ENCODE measurements at regions not wholly inside any gene's neighbourhood (a gene's known extent, or its start where the extent isn't known, plus 50 kb on each side); places are given as distances from the start of the nearest gene placed in this dataset.

DNA sequence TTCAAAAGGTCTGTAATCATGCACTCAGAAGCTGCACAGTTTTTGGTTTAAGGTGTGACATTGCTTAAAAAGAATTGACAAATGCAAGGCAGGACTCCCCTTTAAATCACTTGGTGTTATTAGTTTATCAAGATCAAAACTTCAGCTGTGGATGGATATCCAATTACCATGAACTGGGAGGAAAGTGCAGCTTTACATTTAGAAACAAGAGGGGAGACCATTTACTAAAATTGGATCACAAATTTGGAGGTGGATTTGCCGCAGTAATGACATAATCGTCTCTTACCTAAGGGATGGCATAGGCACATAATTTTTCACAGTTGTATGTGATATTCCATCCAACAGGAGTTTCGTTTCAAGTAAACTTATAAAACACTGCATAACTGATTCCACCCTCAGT, 1610.2 kb downstream of the SLITRK5 start:
- no peak for TF ChIP-seq YY1 (IDR thresholded peaks at IDR 0.05; ENCODE audit: insufficient read depth, insufficient read length)
- TF ChIP-seq ZNF274 (IDR thresholded peaks at IDR 0.05; ENCODE audit: low read depth, low read length): no peak
- TF ChIP-seq SUZ12 (IDR thresholded peaks at IDR 0.05; ENCODE audit: extremely low read depth, insufficient read depth, insufficient read length): no peak
- no peaks in the 10 kb centered on the region for H3K36me3 ChIP-seq (ENCODE audit: insufficient read depth, insufficient read length, low read length)
- H3K4me3 ChIP-seq (ENCODE audit: insufficient read length, low read depth): no peak overlapping the region
- H3K27me3 ChIP-seq (ENCODE audit: insufficient read depth, insufficient read length): no peaks in the 10 kb centered on the region
- no peak for DNase-seq (ENCODE audit: low read depth, low spot score)
- no peaks in the 10 kb centered on the region for H3K4me1 ChIP-seq (ENCODE audit: insufficient read depth, insufficient read length)
- no peaks in the 10 kb centered on the region for H3K9me3 ChIP-seq (ENCODE audit: insufficient read depth, low read length)
- H3K9ac ChIP-seq (ENCODE audit: insufficient read length, low read depth): no peak overlapping the region

DNA sequence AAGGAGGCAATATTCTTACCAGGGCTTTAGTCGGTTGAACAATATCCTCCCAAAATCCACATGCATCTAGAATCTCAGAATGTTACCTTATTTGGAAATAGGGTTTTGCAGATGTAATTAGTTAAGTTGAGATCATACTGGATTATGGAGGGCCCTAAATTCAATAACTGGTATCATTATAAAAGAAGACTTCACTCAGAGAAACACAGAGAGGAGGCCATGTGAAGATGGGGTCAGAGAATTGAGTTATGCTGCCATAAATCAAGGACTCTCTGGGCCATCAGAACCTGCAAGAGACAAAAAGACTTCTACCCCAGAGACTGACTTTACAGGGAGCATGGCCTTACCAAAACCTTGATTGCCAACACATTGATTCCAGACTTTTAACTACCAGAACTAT, 1611.1 kb downstream of the SLITRK5 start:
- no peaks in the 10 kb centered on the region for H3K4me1 ChIP-seq (ENCODE audit: insufficient read depth, insufficient read length)
- TF ChIP-seq YY1 (IDR thresholded peaks at IDR 0.05; ENCODE audit: insufficient read depth, insufficient read length): no peak
- no peak overlapping the region for H3K9ac ChIP-seq (ENCODE audit: insufficient read length, low read depth)
- H3K4me3 ChIP-seq (ENCODE audit: insufficient read length, low read depth): no peak overlapping the region
- no peaks in the 10 kb centered on the region for H3K27me3 ChIP-seq (ENCODE audit: insufficient read depth, insufficient read length)
- no peak for DNase-seq (ENCODE audit: low read depth, low spot score)
- H3K36me3 ChIP-seq (ENCODE audit: insufficient read depth, insufficient read length, low read length): no peaks in the 10 kb centered on the region
- H3K9me3 ChIP-seq (ENCODE audit: insufficient read depth, low read length): no peaks in the 10 kb centered on the region

DNA sequence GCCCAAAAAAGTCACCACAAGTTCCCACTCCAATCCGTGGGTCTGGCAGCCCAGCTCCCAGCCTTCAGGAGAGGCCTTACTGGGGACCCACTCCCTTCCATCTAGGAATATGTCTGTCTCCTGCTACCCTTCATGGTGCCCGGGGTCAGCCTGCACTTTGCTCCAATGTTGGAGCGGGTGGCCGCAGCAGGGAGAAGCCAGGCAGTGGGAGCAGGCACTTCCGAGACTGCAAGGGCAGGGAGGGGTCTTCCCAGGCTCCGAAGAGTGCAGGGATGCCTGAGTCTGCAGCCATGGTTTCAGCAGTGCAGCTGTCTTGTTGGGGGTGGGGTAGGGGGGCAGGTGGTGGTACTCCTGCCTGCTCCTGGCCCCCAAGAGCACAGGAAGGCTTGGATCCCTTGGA, 1616.2 kb downstream of the SLITRK5 start:
- no peaks in the 10 kb centered on the region for H3K27me3 ChIP-seq (ENCODE audit: insufficient read depth, insufficient read length)
- H3K4me3 ChIP-seq (ENCODE audit: insufficient read length, low read depth): no peak overlapping the region
- no peak overlapping the region for H3K9ac ChIP-seq (ENCODE audit: insufficient read length, low read depth)
- H3K4me1 ChIP-seq (ENCODE audit: insufficient read depth, insufficient read length): no peaks in the 10 kb centered on the region
- no peak for DNase-seq (ENCODE audit: low read depth, low spot score)
- TF ChIP-seq YY1 (IDR thresholded peaks at IDR 0.05; ENCODE audit: insufficient read depth, insufficient read length) (no peak), ZNF274 (IDR thresholded peaks at IDR 0.05; ENCODE audit: low read depth, low read length) (no peak), SUZ12 (IDR thresholded peaks at IDR 0.05; ENCODE audit: extremely low read depth, insufficient read depth, insufficient read length) (no peak)
- no peaks in the 10 kb centered on the region for H3K36me3 ChIP-seq (ENCODE audit: insufficient read depth, insufficient read length, low read length)
- H3K9me3 ChIP-seq (ENCODE audit: insufficient read depth, low read length): no peaks in the 10 kb centered on the region; the same call in 1 of the 2 replicates

DNA sequence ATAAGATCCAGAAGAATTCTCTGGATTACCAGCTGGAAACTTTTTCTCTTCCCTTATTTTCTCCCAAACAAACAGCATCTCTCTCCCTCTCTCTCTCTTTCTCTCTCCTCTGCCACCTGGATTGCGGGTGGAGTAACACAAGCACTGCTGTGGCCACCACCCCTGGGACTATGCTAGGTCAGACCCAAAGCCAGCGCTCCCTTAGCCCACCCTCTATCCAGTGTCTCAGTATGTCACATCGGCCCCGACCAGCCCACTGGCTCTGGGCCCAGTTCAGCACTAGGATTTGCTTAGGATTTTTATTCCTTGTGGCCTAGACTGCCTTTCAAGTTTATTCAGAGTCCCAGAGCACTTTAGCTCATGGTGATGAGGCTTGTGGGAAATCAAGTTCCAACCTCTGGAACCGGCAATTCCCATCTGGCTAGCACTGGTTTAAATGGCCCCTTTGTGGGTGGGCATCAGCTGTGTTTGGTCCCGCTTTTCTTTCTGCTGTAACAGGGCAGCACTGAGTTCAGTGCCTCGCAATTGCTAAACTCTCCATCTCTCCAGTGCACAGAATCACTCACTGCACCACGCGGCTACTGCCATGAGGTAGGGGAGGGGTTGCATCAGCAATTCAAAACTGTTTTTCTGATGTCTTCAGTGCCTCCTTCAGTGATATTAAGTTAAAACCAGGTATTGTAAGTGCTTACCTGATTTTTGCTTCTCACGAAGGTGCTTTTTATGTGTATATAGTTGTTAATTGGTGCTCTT, 1623.1 kb downstream of the SLITRK5 start:
- TF ChIP-seq ZNF274 (IDR thresholded peaks at IDR 0.05; ENCODE audit: low read depth, low read length) (no peak), YY1 (IDR thresholded peaks at IDR 0.05; ENCODE audit: insufficient read depth, insufficient read length) (no peak), SUZ12 (IDR thresholded peaks at IDR 0.05; ENCODE audit: extremely low read depth, insufficient read depth, insufficient read length) (no peak)
- no peaks in the 10 kb centered on the region for H3K36me3 ChIP-seq (ENCODE audit: insufficient read depth, insufficient read length, low read length)
- H3K9ac ChIP-seq (ENCODE audit: insufficient read length, low read depth): no peak overlapping the region
- DNase-seq (ENCODE audit: low read depth, low spot score): no peak
- H3K9me3 ChIP-seq (ENCODE audit: insufficient read depth, low read length): no peaks in the 10 kb centered on the region
- no peaks in the 10 kb centered on the region for H3K4me1 ChIP-seq (ENCODE audit: insufficient read depth, insufficient read length)
- no peaks in the 10 kb centered on the region for H3K27me3 ChIP-seq (ENCODE audit: insufficient read depth, insufficient read length)
- H3K4me3 ChIP-seq (ENCODE audit: insufficient read length, low read depth): no peak overlapping the region

DNA sequence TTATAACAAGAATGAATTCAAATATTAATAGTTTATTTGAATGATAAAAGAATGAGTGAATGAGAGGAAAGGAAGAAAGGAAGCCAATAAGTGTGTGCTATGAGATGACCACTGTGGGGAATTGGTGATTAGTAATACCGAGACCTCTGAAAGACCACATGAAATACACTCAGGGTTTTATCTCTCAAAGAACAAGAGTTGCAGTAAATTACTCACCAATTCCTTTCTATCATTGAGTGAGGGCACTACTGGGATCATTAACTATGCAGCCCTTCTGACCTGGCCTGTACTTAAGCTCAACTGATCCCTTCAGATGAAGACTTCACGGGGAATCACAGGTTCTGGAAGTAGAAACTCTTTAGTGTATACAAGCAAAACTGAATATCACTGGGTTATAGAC, 1636.1 kb downstream of the SLITRK5 start:
- H3K9me3 ChIP-seq (ENCODE audit: insufficient read depth, low read length): no peaks in the 10 kb centered on the region
- no peak overlapping the region for H3K4me3 ChIP-seq (ENCODE audit: insufficient read length, low read depth)
- H3K36me3 ChIP-seq (ENCODE audit: insufficient read depth, insufficient read length, low read length): no peaks in the 10 kb centered on the region
- no peak for DNase-seq (ENCODE audit: low read depth, low spot score)
- H3K9ac ChIP-seq (ENCODE audit: insufficient read length, low read depth): no peak overlapping the region
- H3K4me1 ChIP-seq (ENCODE audit: insufficient read depth, insufficient read length): no peaks in the 10 kb centered on the region
- no peaks in the 10 kb centered on the region for H3K27me3 ChIP-seq (ENCODE audit: insufficient read depth, insufficient read length)
- no peak for TF ChIP-seq YY1 (IDR thresholded peaks at IDR 0.05; ENCODE audit: insufficient read depth, insufficient read length)
- TF ChIP-seq ZNF274 (IDR thresholded peaks at IDR 0.05; ENCODE audit: low read depth, low read length): no peak
- TF ChIP-seq SUZ12 (IDR thresholded peaks at IDR 0.05; ENCODE audit: extremely low read depth, insufficient read depth, insufficient read length): no peak

DNA sequence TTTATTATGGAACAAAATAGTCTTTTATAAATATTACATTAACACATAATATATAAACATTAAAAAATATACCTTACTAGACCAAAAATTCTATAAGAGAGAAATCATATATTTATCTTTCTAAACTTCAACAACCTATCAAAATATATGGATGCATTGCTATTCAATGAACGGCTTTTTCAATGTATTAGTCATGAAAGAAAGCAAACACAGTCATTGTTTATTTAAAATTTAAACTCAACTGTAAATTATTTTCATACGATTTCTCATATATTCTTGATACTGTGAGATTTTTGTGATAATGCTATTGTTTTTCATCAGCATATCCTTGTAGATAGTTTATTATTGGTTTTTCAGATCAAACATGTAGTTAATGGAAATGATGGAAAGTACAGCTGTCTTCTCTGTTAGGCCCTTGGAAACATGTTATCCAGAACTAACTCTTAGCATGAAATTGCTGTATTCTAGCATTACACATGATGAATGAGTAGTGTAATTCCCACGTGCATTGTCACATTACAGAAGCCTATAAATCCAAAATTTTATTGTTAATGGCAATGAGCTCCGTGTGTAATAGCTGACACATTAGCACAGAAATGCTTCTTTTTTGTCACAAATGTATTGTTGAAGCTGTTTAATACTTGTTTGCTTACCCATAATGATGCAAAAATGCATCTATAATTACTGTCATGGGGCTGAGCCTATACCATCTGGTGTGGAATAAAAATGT, 1639.9 kb downstream of the SLITRK5 start:
- Histone ChIP-seq H3K9ac (ENCODE audit: insufficient read length, low read depth) (no peak overlapping the region), H3K4me1 (ENCODE audit: insufficient read depth, insufficient read length) (no peaks in the 10 kb centered on the region), H3K9me3 (ENCODE audit: insufficient read depth, low read length) (no peaks in the 10 kb centered on the region), H3K4me3 (ENCODE audit: insufficient read length, low read depth) (no peak overlapping the region), H3K36me3 (ENCODE audit: insufficient read depth, insufficient read length, low read length) (no peaks in the 10 kb centered on the region), H3K27me3 (ENCODE audit: insufficient read depth, insufficient read length) (no peaks in the 10 kb centered on the region)
- TF ChIP-seq ZNF274 (IDR thresholded peaks at IDR 0.05; ENCODE audit: low read depth, low read length) (no peak), YY1 (IDR thresholded peaks at IDR 0.05; ENCODE audit: insufficient read depth, insufficient read length) (no peak)
- no peak for DNase-seq (ENCODE audit: low read depth, low spot score)

DNA sequence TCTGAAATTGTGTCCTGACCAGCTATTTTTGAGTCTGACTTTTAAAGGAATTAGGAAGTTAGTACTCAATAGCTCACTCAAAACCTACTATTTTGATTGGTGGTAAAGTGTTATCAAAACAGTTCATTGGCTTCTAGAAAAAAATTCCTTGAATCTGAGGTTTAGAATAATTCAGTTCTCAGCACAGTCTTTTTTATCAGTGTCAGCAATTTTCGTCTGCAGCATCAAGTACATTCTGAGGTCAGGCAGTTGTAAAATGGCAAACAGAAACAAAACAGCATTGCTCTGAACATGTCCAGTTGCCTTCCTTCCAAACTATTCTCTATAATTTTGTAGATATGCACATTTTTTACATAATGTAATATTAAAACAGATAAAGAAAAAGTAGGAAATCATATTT, 1644.1 kb downstream of the SLITRK5 start:
- Histone ChIP-seq H3K36me3 (ENCODE audit: insufficient read depth, insufficient read length, low read length) (no peaks in the 10 kb centered on the region), H3K9ac (ENCODE audit: insufficient read length, low read depth) (no peak overlapping the region), H3K4me3 (ENCODE audit: insufficient read length, low read depth) (no peak overlapping the region), H3K4me1 (ENCODE audit: insufficient read depth, insufficient read length) (no peaks in the 10 kb centered on the region), H3K9me3 (ENCODE audit: insufficient read depth, low read length) (no peaks in the 10 kb centered on the region), H3K27me3 (ENCODE audit: insufficient read depth, insufficient read length) (no peaks in the 10 kb centered on the region)
- no peak for TF ChIP-seq ZNF274 (IDR thresholded peaks at IDR 0.05; ENCODE audit: low read depth, low read length)
- TF ChIP-seq YY1 (IDR thresholded peaks at IDR 0.05; ENCODE audit: insufficient read depth, insufficient read length): no peak
- no peak for TF ChIP-seq SUZ12 (IDR thresholded peaks at IDR 0.05; ENCODE audit: extremely low read depth, insufficient read depth, insufficient read length)
- DNase-seq (ENCODE audit: low read depth, low spot score): no peak
